Astrocyte (in vitro differentiated cells and primary cell): ENCODE measurements at regions not wholly inside any gene's neighbourhood (a gene's known extent, or its start where the extent isn't known, plus 50 kb on each side); places are given as distances from the start of the nearest gene placed in this dataset.

Experiments
- EZH2 ChIP-seq: IDR thresholded peaks from 2 replicates; pipeline ENCODE4 v1.6.1; 2012; ENCODE audit warnings: mild to moderate bottlenecking, low read length, inconsistent platforms; ENCODE audit not compliant: insufficient read depth
- TF ChIP-seq, protein P1 (sequence below): IDR thresholded peaks from 2 replicates; pipeline ENCODE4 v1.5.1; 2011; ENCODE audit warnings: low read depth, mild to moderate bottlenecking, inconsistent platforms, low read length, moderate library complexity; ENCODE audit not compliant: insufficient read depth

DNA sequence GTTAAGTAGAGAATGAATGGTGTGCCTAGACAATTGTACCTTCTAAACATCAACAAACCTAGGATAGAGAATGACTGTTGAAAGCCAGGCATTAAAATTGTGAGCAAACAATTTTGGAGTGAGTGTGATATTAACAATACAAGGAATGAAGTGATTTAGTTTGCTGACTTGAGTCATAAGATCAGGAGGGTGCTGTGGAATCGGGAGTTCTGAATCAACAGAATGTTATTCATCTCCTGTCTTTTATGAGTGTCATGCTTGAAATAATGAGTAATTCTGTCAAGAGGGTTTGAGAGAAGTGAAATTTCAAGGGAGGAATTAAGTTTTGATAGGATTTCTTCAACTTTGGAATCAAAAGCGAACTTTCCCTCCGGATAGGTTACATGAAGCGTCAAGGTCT lies 214.4 kb upstream of the DSEL start:
- TF ChIP-seq, protein P1, sequence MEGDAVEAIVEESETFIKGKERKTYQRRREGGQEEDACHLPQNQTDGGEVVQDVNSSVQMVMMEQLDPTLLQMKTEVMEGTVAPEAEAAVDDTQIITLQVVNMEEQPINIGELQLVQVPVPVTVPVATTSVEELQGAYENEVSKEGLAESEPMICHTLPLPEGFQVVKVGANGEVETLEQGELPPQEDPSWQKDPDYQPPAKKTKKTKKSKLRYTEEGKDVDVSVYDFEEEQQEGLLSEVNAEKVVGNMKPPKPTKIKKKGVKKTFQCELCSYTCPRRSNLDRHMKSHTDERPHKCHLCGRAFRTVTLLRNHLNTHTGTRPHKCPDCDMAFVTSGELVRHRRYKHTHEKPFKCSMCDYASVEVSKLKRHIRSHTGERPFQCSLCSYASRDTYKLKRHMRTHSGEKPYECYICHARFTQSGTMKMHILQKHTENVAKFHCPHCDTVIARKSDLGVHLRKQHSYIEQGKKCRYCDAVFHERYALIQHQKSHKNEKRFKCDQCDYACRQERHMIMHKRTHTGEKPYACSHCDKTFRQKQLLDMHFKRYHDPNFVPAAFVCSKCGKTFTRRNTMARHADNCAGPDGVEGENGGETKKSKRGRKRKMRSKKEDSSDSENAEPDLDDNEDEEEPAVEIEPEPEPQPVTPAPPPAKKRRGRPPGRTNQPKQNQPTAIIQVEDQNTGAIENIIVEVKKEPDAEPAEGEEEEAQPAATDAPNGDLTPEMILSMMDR, result no peak
- TF ChIP-seq EZH2, result no peak
